ENCODE measurements at regions not wholly inside any gene's neighbourhood (a gene's known extent, or its start where the extent isn't known, plus 50 kb on each side); places are given as distances from the start of the nearest gene placed in this dataset.

GRCh38 chr9:116100711-116101121, 52.9 kb upstream of the PAPPA start:
- no peak for DNase-seq

GRCh38 chr9:116101516-116101915, 52.1 kb upstream of the PAPPA start:
- no peak for DNase-seq

- no peak for DNase-seq
Observed at GRCh38 chr9:116102596-116102995, 51.0 kb upstream of the PAPPA start.
